ENCODE measurements at regions not wholly inside any gene's neighbourhood (a gene's known extent, or its start where the extent isn't known, plus 50 kb on each side); places are given as distances from the start of the nearest gene placed in this dataset.

DNA sequence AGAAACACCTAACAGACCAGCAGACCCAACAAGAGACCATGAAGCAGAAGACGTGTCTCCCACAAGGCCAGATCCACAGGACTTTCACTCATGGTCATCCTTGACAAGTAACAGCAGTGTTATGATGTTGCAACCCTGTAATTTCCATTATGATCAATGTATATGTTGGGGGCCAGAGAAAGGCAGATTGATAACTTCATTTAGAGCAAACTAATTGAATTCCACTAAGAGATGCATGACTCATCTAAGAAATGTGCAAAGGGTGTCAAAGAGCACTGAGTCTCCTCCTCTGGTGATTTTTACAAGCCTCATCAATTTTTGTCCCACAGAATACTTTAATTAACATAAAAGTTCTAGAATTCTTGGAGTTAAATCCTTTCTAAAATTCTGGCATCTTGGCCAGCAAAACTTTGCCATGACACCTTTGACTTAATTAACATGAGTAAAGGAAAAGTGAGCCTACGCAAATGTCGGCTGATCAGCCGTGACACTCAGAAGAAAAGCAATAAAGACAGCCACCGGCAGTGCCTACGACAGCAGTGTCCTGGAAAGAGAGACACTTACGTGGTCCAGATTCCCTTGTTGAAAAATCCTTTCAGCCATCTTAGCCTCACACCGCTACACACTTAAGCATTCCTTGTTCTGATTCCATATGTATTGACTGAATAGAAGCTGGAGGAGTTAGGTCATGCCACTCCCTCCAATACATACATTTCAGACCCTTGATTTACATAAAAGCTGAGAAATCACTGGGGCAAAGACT is 370.2 kb upstream of the CCDC196 start:
- Histone ChIP-seq H3K4me3 (no peak overlapping the region), H3K27me3 (no peaks in the 10 kb centered on the region), H3K9me3 (no peaks in the 10 kb centered on the region), H3K36me3 (no peaks in the 10 kb centered on the region)
- no peak for DNase-seq

DNA sequence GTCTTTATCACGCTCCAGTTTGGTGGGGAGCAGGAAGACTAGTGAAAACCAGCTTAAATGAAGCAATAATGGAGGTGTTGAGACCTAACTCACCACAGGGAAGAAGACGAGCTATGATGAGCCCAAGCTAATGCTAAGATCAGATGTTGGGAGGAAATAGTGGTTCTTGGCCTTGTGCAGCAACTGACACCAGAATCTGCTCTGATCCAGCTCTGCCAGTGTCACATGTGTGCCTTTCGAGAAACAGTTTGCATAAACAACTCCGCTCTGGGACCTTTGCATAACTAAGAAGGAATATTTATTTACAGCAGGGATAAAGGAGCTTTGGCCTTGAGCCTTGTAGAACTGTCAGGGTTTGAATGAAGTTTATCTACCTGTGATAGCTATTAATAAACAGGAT is 369.4 kb upstream of the CCDC196 start:
- H3K36me3 ChIP-seq = no peaks in the 10 kb centered on the region
- H3K27me3 ChIP-seq = no peaks in the 10 kb centered on the region
- no peaks in the 10 kb centered on the region for H3K9me3 ChIP-seq
- no peak for DNase-seq
- H3K4me3 ChIP-seq = no peak overlapping the region

DNA sequence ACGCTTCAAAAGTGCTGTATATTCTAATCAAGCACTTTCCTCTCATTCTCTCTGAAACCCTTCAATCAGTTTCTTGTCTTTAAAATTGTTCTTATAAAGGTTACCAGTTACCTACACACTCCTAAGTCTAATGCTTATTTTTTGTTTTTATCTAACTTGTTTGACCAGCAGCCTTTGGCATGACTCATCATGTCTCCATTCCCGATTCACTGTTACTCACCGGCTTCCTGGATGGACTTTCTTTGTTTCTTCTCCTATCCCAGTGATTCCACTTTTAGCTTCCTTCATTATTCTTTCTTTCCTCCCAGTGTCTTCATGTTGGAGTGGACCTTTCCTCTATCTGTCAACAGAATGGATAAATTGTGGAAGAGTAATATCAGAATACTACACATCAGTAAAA is 368.6 kb upstream of the CCDC196 start:
- no peaks in the 10 kb centered on the region for H3K27me3 ChIP-seq
- no peak overlapping the region for H3K4me3 ChIP-seq
- no peaks in the 10 kb centered on the region for H3K36me3 ChIP-seq
- peak; percentile 35 for DNase-seq
- no peaks in the 10 kb centered on the region for H3K9me3 ChIP-seq

GRCh38 chr14:66119606-66120231 is 366.5 kb upstream of the CCDC196 start:
- H3K27me3 ChIP-seq = no peaks in the 10 kb centered on the region
- no peak for DNase-seq
- H3K9me3 ChIP-seq = no peaks in the 10 kb centered on the region
- H3K36me3 ChIP-seq = no peaks in the 10 kb centered on the region
- H3K4me3 ChIP-seq = no peak overlapping the region

- no peak for DNase-seq
- H3K27me3 ChIP-seq = no peaks in the 10 kb centered on the region
- H3K9me3 ChIP-seq = no peaks in the 10 kb centered on the region
- no peaks in the 10 kb centered on the region for H3K36me3 ChIP-seq
- no peak overlapping the region for H3K4me3 ChIP-seq
These were observed 365.8 kb upstream of the CCDC196 start for GRCh38 chr14:66120402-66120801.

DNA sequence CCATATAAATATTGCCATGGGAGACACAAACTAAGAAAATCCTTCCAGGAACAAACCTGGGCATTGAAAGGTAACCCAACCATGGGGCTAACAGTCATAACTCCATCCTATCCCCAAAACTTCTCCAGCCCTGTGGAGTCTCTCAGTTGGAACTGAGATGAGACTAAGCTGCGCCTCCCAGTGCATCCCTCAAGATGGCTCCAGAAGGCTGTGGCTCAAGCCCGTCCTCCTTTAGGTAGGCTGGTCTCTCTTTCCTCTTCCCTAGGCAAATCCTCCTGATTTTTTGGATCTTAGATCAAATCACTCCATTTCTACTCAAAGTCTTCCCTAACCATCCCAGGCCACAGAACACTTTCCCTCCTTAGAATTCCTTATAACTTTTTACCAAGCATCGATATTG is 364.3 kb upstream of the CCDC196 start:
- Histone ChIP-seq H3K9me3 (no peaks in the 10 kb centered on the region), H3K27me3 (no peaks in the 10 kb centered on the region), H3K4me3 (no peak overlapping the region), H3K36me3 (no peaks in the 10 kb centered on the region)
- DNase-seq = no peak

DNA sequence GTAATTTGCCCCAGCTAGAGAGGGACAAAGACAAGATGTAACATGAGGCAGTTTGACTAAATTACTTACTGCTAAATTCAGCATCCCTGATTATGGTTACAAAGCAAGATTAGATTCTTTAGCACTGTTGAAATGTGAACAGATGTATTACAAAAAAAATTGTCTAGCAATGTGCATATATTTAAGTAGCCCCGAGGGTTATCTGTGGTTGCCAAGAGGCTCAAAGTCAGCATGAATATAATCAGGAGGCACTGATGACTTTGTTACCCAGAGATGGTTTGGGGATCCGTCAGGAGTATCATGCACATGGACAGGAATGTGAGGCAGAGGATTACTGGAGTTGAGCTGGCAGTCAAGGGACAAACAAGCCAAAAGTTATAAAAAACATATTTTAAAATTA is 356.9 kb upstream of the CCDC196 start:
- no peaks in the 10 kb centered on the region for H3K36me3 ChIP-seq
- no peak for DNase-seq
- no peaks in the 10 kb centered on the region for H3K9me3 ChIP-seq
- H3K27me3 ChIP-seq = no peaks in the 10 kb centered on the region
- H3K4me3 ChIP-seq = no peak overlapping the region

- Histone ChIP-seq H3K36me3 (no peaks in the 10 kb centered on the region), H3K9me3 (no peaks in the 10 kb centered on the region), H3K4me3 (no peak overlapping the region), H3K27me3 (no peaks in the 10 kb centered on the region)
- DNase-seq = no peak
These were observed 355.1 kb upstream of the CCDC196 start for GRCh38 chr14:66131111-66131510.

DNA sequence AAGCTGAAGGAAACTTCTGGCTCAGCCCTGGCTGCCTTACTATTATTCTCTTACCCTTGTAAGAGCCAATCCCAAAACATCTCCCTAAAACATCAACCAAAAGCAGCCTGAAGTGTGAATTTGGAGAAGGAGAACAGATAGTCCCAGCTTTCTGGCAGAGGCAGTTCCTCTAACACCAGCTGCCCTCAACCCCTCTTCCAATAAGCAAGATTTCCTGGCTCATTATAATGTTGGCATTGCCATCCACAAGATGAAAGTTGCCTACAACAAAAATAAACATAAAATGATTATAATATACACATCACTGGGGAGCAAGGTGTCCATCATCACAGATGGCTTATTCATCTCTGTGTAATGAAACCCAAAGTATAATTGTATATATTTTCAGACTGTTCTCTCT is 352.5 kb upstream of the CCDC196 start:
- Histone ChIP-seq H3K27me3 (no peaks in the 10 kb centered on the region), H3K4me3 (no peak overlapping the region), H3K9me3 (no peaks in the 10 kb centered on the region), H3K36me3 (no peaks in the 10 kb centered on the region)
- no peak for DNase-seq

DNA sequence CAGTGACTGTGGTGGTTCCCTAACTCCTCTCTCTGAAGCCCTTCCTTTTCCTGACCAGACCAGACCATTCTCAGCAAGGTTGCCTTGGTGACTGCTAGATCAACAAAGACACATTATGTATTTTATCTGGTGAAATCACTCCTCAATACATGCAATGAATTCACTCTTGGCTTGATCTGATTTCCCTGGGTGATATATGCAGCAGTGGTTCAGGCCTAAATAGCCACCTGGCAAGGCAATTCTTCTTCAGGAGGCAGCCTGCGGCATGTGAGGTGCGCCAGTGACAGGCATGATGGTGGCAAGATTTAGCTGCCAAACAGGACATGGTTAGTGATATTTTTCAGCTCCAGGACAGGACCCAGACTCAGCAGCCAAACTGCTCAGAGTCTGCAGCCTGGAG is 350.3 kb upstream of the CCDC196 start:
- Histone ChIP-seq H3K9me3 (no peaks in the 10 kb centered on the region), H3K36me3 (no peaks in the 10 kb centered on the region), H3K4me3 (no peak overlapping the region), H3K27me3 (no peaks in the 10 kb centered on the region)
- DNase-seq = no peak

GRCh38 chr14:66137081-66137480 is 349.1 kb upstream of the CCDC196 start:
- H3K27me3 ChIP-seq = no peaks in the 10 kb centered on the region
- H3K4me3 ChIP-seq = no peak overlapping the region
- H3K9me3 ChIP-seq = no peaks in the 10 kb centered on the region
- no peaks in the 10 kb centered on the region for H3K36me3 ChIP-seq
- DNase-seq = no peak

GRCh38 chr14:66139432-66139831 is 346.7 kb upstream of the CCDC196 start:
- Histone ChIP-seq H3K4me3 (no peak overlapping the region), H3K9me3 (no peaks in the 10 kb centered on the region), H3K36me3 (no peaks in the 10 kb centered on the region), H3K27me3 (no peaks in the 10 kb centered on the region)
- no peak for DNase-seq

DNA sequence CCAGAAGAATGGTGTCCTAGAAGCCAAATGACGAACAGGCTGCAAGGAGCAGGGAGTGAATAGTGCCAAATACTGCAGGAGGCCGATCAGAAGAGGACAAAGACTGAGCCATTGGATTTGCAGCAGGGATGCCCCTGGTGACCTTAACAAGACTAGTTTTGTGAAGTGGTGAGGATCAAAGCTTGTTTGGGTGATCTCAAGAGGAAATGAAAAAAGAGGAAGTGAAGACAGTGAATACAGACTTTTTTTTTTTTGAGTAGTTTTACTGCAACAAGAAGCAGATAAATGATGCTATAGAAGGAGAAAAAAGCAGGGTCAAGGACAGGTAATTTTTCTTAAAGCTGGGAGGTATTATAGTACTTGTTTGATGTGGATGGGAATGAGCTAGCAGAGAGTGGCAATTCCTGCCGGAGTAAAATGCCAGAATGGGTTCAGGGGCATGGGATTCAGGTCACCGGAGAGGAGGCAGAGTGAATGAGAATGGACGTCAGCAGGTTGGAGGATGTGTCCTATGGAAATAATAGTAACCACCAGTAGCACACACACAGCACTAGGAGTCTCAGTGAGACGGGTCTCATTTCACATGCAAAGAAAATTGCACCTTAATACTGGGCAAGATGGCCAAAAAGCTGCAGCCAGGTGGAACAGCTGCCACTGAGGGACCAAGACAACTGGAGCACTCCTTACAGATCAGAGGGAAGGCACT is 345.8 kb upstream of the CCDC196 start:
- Histone ChIP-seq H3K4me3 (no peak overlapping the region), H3K36me3 (no peaks in the 10 kb centered on the region), H3K27me3 (no peaks in the 10 kb centered on the region), H3K9me3 (no peaks in the 10 kb centered on the region)
- no peak for DNase-seq

- Histone ChIP-seq H3K9me3 (no peaks in the 10 kb centered on the region), H3K36me3 (no peaks in the 10 kb centered on the region)
These were observed 345.2 kb upstream of the CCDC196 start for GRCh38 chr14:66140963-66141362.

DNA sequence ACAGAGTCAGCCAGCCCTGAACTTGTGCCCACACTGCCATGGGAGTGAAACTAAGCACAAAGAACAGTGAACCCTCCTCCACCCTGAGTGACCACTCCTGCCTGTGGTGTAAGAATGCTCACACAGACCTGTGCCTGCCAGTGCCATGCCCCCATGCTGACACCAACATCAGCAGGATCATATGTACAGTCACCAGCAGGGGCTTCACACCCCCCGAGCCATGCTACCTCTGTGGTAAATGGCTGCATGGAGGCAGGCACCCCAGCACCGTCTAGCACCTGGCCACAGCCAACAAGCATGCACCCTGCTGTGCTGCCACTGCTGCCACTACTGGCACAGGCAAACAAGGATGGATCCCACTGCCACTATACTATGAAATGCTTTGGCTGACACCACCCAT is 344.4 kb upstream of the CCDC196 start:
- Histone ChIP-seq H3K27me3 (no peaks in the 10 kb centered on the region), H3K9me3 (no peaks in the 10 kb centered on the region), H3K36me3 (no peaks in the 10 kb centered on the region), H3K4me3 (no peak overlapping the region)
- DNase-seq = no peak

More at GRCh38 chr14:66140963-66141362, 345.2 kb upstream of the CCDC196 start:
- Histone ChIP-seq H3K27me3 (no peaks in the 10 kb centered on the region), H3K4me3 (no peak overlapping the region)
- no peak for DNase-seq

DNA sequence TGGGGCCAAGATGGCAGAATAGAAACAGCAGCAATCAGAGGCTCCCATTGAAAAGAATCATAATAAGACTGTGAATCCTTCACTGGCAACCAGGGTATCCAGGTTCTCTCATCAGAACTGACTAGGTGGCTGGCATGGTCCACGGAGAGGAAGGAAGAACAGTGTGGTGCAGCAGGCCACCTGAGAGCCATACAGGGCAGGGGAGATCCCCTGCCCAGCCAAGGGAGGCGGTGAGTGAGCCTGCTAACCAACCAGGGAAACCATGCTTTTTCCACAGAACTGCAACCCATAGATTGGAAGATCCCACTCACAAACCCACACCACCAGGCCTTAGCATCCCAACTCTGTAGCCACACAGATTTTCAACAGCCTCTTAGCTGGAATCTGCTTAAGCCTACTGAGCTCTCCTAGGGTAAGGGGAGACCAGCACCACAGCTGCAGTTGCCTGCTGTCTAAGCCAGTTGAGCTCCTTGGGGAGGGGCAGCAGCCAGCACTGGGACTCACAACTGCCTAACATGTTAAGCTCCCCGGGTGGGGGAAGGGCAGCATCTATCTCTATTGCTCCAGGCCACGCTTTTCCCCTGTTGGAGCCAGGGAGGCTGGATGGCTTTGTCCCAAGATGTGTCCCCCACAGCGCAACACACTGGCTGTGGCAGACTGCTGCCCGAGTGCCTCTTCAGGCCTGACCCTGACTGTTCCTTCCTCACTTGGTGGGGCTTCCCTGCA is 342.6 kb upstream of the CCDC196 start:
- H3K27me3 ChIP-seq = no peaks in the 10 kb centered on the region
- no peaks in the 10 kb centered on the region for H3K36me3 ChIP-seq
- H3K9me3 ChIP-seq = no peaks in the 10 kb centered on the region
- DNase-seq = no peak
- no peak overlapping the region for H3K4me3 ChIP-seq

DNA sequence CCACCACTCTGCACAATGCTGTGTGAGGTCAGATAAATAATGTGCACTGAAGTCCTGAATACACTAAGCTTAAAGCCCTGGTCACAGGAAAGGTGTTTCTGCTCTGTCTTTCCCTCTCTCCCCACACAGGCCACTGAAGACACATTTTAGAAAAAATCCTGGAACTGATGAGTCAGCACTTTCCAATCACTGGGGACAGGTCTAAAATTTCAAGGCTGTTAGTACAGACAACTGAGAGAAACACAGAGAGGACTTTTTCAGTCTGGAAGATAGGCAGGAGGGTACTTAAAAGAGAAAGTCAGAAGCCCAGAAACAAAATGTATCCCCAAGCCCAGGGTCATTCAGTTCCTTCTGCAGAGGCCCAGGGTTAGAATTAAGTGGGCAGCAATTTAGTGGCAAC is 333.9 kb upstream of the CCDC196 start:
- no peaks in the 10 kb centered on the region for H3K27me3 ChIP-seq
- H3K36me3 ChIP-seq = no peaks in the 10 kb centered on the region
- no peak overlapping the region for H3K4me3 ChIP-seq
- no peaks in the 10 kb centered on the region for H3K9me3 ChIP-seq
- no peak for DNase-seq

Measured in MG63 (cell line).